ENCODE measurements at regions not wholly inside any gene's neighbourhood (a gene's known extent, or its start where the extent isn't known, plus 50 kb on each side); places are given as distances from the start of the nearest gene placed in this dataset.
"Not testable (repeated sequence)": the region's sequence is repeated elsewhere in the genome, so short reads cannot be mapped to it uniquely, and the experiment has no call there.

GRCh38 chr17:71029246-71029645 lies 859.9 kb downstream of the KCNJ2 start:
- Histone ChIP-seq H3K27me3 (ENCODE audit: insufficient read depth, poor library complexity, severe bottlenecking) (no peaks in the 10 kb centered on the region), H3K27ac (replicated peaks) (no peak overlapping the region), H3K4me3 (replicated peaks; ENCODE audit: insufficient read depth, low read length) (no peak overlapping the region)
- DNase-seq (ENCODE audit: low read depth in 1 of 2, low spot score in 1 of 2) = no peak
- TF ChIP-seq SPI1 (IDR thresholded peaks at IDR 0.05; ENCODE audit: borderline replicate concordance, low read depth) = no peak

GRCh38 chr17:71031286-71031685 lies 862.0 kb downstream of the KCNJ2 start:
- H3K4me3 ChIP-seq (replicated peaks; ENCODE audit: insufficient read depth, low read length); DNase-seq (ENCODE audit: low read depth in 1 of 2, low spot score in 1 of 2); H3K27me3 ChIP-seq (ENCODE audit: insufficient read depth, poor library complexity, severe bottlenecking); H3K27ac ChIP-seq (replicated peaks): not testable (repeated sequence)

- H3K27ac ChIP-seq (replicated peaks) = no peak overlapping the region
- H3K27me3 ChIP-seq (ENCODE audit: insufficient read depth, poor library complexity, severe bottlenecking) = no peaks in the 10 kb centered on the region
- no peak for TF ChIP-seq CTCF (IDR thresholded peaks at IDR 0.05; ENCODE audit: insufficient read depth, low read length)
- TF ChIP-seq GABPA (IDR thresholded peaks at IDR 0.05; ENCODE audit: low read depth) = no peak
- TF ChIP-seq POLR2AphosphoS5 (IDR thresholded peaks at IDR 0.05; ENCODE audit: low read depth) = no peak
- TF ChIP-seq SPI1 (IDR thresholded peaks at IDR 0.05; ENCODE audit: borderline replicate concordance, low read depth) = no peak
- TF ChIP-seq REST (IDR thresholded peaks at IDR 0.05; ENCODE audit: insufficient replicate concordance, low read depth) = no peak
- no peak for DNase-seq (ENCODE audit: low read depth in 1 of 2, low spot score in 1 of 2)
- H3K4me3 ChIP-seq (replicated peaks; ENCODE audit: insufficient read depth, low read length) = no peak overlapping the region
These were observed 863.5 kb downstream of the KCNJ2 start for GRCh38 chr17:71032746-71033273.

- Histone ChIP-seq H3K4me3 (replicated peaks; ENCODE audit: insufficient read depth, low read length) (no peak overlapping the region), H3K27me3 (ENCODE audit: insufficient read depth, poor library complexity, severe bottlenecking) (no peaks in the 10 kb centered on the region), H3K27ac (replicated peaks) (no peak overlapping the region)
- no peak for DNase-seq (ENCODE audit: low read depth in 1 of 2, low spot score in 1 of 2)
- TF ChIP-seq REST (IDR thresholded peaks at IDR 0.05; ENCODE audit: insufficient replicate concordance, low read depth) (no peak), POLR2AphosphoS5 (IDR thresholded peaks at IDR 0.05; ENCODE audit: low read depth) (no peak), SPI1 (IDR thresholded peaks at IDR 0.05; ENCODE audit: borderline replicate concordance, low read depth) (no peak), GABPA (IDR thresholded peaks at IDR 0.05; ENCODE audit: low read depth) (no peak), CTCF (IDR thresholded peaks at IDR 0.05; ENCODE audit: insufficient read depth, low read length) (no peak)
These were observed 864.0 kb downstream of the KCNJ2 start for GRCh38 chr17:71033336-71033735.

GRCh38 chr17:71035226-71035625 lies 865.9 kb downstream of the KCNJ2 start:
- Histone ChIP-seq H3K4me3 (replicated peaks; ENCODE audit: insufficient read depth, low read length) (no peak overlapping the region), H3K27me3 (ENCODE audit: insufficient read depth, poor library complexity, severe bottlenecking) (no peaks in the 10 kb centered on the region), H3K27ac (replicated peaks) (no peak overlapping the region)
- TF ChIP-seq POLR2AphosphoS5 (IDR thresholded peaks at IDR 0.05; ENCODE audit: low read depth) (no peak), SPI1 (IDR thresholded peaks at IDR 0.05; ENCODE audit: borderline replicate concordance, low read depth) (no peak), REST (IDR thresholded peaks at IDR 0.05; ENCODE audit: insufficient replicate concordance, low read depth) (no peak), CTCF (IDR thresholded peaks at IDR 0.05; ENCODE audit: insufficient read depth, low read length) (no peak), GABPA (IDR thresholded peaks at IDR 0.05; ENCODE audit: low read depth) (no peak)
- DNase-seq (ENCODE audit: low read depth in 1 of 2, low spot score in 1 of 2) = no peak

Measured in HL-60 (cell line).